SK-N-SH (cell line): ENCODE measurements at regions not wholly inside any gene's neighbourhood (a gene's known extent, or its start where the extent isn't known, plus 50 kb on each side); places are given as distances from the start of the nearest gene placed in this dataset.

Experiments used
- EP300 ChIP-seq, 2 experiments: IDR thresholded peaks; 2 replicates each; pipeline versions ENCODE4 v1.4.0 to v1.6.1; 2012; ENCODE audit warnings: borderline replicate concordance in 1 of 2, low read depth in 1 of 2, low read length in 1 of 2
- POLR2AphosphoS5 ChIP-seq: IDR thresholded peaks from 2 replicates; pipeline ENCODE4 v1.6.1; 2012; ENCODE audit warnings: low read depth, low read length
- RFX5 ChIP-seq: IDR thresholded peaks from 2 replicates; pipeline ENCODE4 v1.6.1; 2012; ENCODE audit warnings: mild to moderate bottlenecking, improper control_type of control experiment, low read length
- RXRA ChIP-seq: IDR thresholded peaks from 2 replicates; pipeline ENCODE4 v1.4.0; 2012; ENCODE audit warnings: low read depth, mild to moderate bottlenecking, borderline replicate concordance
- SMC3 ChIP-seq: IDR thresholded peaks from 2 replicates; pipeline ENCODE4 v1.6.1; 2012; ENCODE audit warnings: low read depth, low read length, improper control_type of control experiment
- TAF1 ChIP-seq: IDR thresholded peaks from 2 replicates; pipeline ENCODE4 v1.6.1; 2012; ENCODE audit warnings: low read depth, mild to moderate bottlenecking, low read length, moderate library complexity, borderline replicate concordance
- TCF12 ChIP-seq: IDR thresholded peaks from 2 replicates; pipeline ENCODE4 v1.4.0; 2012
- YY1 ChIP-seq: IDR thresholded peaks from 2 replicates; pipeline ENCODE4 v1.4.0; 2012; ENCODE audit warnings: low read depth, mild to moderate bottlenecking
- TF ChIP-seq, protein P1 (sequence below): fragments of 200-600 bp; sonication (generic); IDR thresholded peaks from 2 replicates; pipeline ENCODE4 v1.6.1; 2017; ENCODE audit warnings: antibody characterized with exemption, mild to moderate bottlenecking, moderate library complexity
- TF ChIP-seq, protein P2 (sequence below): IDR thresholded peaks from 2 replicates; pipeline ENCODE4 v1.4.0; 2012; ENCODE audit warnings: low read depth, borderline replicate concordance

DNA sequence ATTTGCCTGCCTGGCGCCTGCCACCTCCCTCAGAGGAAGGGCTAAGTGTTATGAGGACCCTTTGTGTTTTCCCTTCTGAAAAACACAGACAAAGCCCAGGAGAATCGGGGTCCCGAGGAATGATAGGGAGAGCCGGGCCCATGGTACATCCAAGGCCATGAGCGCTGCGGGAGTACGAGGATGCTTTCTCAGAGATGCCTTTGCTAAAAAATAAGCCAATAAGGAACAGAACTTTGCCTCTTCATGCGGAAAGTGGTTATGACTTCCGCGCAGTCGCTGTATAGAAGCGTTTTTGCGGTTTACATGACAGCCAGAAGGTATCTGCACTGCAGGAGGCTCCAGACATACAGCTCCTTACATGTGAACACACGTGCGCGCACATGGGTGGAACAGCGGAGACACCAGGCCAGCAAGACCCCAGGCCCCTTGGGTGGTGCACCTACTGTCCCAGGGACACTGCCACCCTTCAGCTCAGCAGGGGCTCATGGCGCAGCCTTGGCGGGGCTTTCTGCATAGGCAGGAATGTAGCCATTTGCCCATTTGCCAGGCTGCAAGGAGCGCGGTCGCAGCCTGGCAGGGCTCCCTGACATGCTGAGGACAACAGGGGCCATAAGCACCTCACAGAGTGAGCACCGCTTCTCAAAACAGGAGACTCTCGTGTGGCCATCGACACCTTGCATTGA, 252.4 kb upstream of the SALL3 start:
- TF ChIP-seq, protein P1, sequence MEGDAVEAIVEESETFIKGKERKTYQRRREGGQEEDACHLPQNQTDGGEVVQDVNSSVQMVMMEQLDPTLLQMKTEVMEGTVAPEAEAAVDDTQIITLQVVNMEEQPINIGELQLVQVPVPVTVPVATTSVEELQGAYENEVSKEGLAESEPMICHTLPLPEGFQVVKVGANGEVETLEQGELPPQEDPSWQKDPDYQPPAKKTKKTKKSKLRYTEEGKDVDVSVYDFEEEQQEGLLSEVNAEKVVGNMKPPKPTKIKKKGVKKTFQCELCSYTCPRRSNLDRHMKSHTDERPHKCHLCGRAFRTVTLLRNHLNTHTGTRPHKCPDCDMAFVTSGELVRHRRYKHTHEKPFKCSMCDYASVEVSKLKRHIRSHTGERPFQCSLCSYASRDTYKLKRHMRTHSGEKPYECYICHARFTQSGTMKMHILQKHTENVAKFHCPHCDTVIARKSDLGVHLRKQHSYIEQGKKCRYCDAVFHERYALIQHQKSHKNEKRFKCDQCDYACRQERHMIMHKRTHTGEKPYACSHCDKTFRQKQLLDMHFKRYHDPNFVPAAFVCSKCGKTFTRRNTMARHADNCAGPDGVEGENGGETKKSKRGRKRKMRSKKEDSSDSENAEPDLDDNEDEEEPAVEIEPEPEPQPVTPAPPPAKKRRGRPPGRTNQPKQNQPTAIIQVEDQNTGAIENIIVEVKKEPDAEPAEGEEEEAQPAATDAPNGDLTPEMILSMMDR: no peak
- TF ChIP-seq EP300 (IDR thresholded peaks at IDR 0.05; ENCODE audit: borderline replicate concordance in 1 of 2, low read depth in 1 of 2, low read length in 1 of 2): no peak
- no peak for TF ChIP-seq TAF1
- no peak for TF ChIP-seq RXRA
- TF ChIP-seq, protein P2, sequence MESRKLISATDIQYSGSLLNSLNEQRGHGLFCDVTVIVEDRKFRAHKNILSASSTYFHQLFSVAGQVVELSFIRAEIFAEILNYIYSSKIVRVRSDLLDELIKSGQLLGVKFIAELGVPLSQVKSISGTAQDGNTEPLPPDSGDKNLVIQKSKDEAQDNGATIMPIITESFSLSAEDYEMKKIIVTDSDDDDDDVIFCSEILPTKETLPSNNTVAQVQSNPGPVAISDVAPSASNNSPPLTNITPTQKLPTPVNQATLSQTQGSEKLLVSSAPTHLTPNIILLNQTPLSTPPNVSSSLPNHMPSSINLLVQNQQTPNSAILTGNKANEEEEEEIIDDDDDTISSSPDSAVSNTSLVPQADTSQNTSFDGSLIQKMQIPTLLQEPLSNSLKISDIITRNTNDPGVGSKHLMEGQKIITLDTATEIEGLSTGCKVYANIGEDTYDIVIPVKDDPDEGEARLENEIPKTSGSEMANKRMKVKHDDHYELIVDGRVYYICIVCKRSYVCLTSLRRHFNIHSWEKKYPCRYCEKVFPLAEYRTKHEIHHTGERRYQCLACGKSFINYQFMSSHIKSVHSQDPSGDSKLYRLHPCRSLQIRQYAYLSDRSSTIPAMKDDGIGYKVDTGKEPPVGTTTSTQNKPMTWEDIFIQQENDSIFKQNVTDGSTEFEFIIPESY: no peak
- TF ChIP-seq RFX5: no peak
- TF ChIP-seq POLR2AphosphoS5: no peak
- no peak for TF ChIP-seq TCF12
- no peak for TF ChIP-seq SMC3
- TF ChIP-seq YY1: no peak
